Stimulated activated naive CD8-positive, alpha-beta T cell treated with anti-CD3 and anti-CD28 coated beads, Interleukin-15, Interleukin-2, amounts not matched to agents 100 ng/mL and 50 ng/mL, for 24 hours (primary cell): ENCODE measurements at regions not wholly inside any gene's neighbourhood (a gene's known extent, or its start where the extent isn't known, plus 50 kb on each side); places are given as distances from the start of the nearest gene placed in this dataset.

ENCODE experiments used
- H3K27ac Mint-ChIP-seq: one replicate; pipeline ENCODE4 v1.8.0; 2021; ENCODE audit warnings: mild to moderate bottlenecking, mixed read lengths
- H3K27me3 Mint-ChIP-seq: one replicate; pipeline ENCODE4 v1.8.0; 2021; ENCODE audit warnings: mixed read lengths
- H3K36me3 Mint-ChIP-seq: one replicate; pipeline ENCODE4 v1.8.0; 2021; ENCODE audit warnings: low read depth, mixed read lengths
- H3K4me1 Mint-ChIP-seq: one replicate; pipeline ENCODE4 v1.8.0; 2021; ENCODE audit warnings: low read depth, mixed read lengths
- H3K4me3 Mint-ChIP-seq: one replicate; pipeline ENCODE4 v1.8.0; 2021; ENCODE audit warnings: mild to moderate bottlenecking, mixed read lengths
- H3K9me3 Mint-ChIP-seq: one replicate; pipeline ENCODE4 v1.8.0; 2021; ENCODE audit warnings: mixed read lengths

DNA sequence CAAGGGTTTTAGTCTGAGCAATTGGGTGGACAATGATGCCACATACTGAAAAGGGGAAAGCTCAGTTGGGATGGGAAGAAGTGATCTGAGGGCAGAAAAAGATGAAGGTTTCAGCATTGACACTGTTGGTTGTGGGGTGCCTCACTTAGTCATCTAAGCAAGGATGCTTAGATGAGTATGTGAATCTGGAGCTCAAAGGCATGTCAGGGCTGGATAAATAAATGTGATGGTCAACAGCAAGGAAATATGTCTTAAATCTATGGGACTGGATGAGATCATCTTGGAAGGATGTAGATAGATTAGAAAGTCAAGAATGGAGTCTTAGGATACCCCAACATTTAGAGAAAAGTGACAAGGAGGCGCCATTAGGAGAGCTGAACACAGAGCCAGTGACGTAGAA is 114.6 kb downstream of the ZBTB18 start:
- no peaks in the 10 kb centered on the region for H3K4me1 Mint-ChIP-seq
- H3K36me3 Mint-ChIP-seq, result no peaks in the 10 kb centered on the region
- H3K27me3 Mint-ChIP-seq, result no peaks in the 10 kb centered on the region
- H3K4me3 Mint-ChIP-seq, result no peak overlapping the region
- no peak overlapping the region for H3K27ac Mint-ChIP-seq
- no peaks in the 10 kb centered on the region for H3K9me3 Mint-ChIP-seq

- no peak overlapping the region for H3K4me3 Mint-ChIP-seq
- H3K4me1 Mint-ChIP-seq, result no peaks in the 10 kb centered on the region
- H3K9me3 Mint-ChIP-seq, result no peaks in the 10 kb centered on the region
- H3K27ac Mint-ChIP-seq, result no peak overlapping the region
- no peaks in the 10 kb centered on the region for H3K36me3 Mint-ChIP-seq
- no peaks in the 10 kb centered on the region for H3K27me3 Mint-ChIP-seq
Observed at GRCh38 chr1:244171241-244171985, 120.3 kb downstream of the ZBTB18 start.

DNA sequence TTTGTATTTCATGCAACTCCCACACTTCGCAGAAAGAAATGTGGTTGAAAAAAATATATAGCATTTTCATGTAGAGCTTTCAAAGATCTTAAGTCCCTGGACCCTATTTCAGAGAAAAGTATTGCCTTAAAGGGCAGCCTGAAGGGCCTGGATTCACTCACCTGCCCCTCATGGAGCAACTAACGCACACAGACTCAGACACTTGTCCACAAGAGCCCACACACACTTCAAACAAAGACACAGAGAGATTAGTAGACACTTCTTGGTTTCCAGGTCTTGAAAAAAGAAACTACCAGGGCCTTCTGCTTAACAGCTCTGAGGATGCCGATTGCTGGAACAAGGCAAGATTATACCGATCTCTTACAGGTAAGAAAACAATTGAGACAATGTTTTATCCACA is 122.2 kb downstream of the ZBTB18 start:
- Mint-ChIP-seq H3K4me1 (no peaks in the 10 kb centered on the region), H3K4me3 (no peak overlapping the region), H3K9me3 (no peaks in the 10 kb centered on the region), H3K36me3 (no peaks in the 10 kb centered on the region), H3K27me3 (peaks cover 5% of the 10 kb centered on the region), H3K27ac (no peak overlapping the region)

GRCh38 chr1:244173769-244174168 is 122.7 kb downstream of the ZBTB18 start:
- no peaks in the 10 kb centered on the region for H3K9me3 Mint-ChIP-seq

GRCh38 chr1:244174922-244175521 is 123.9 kb downstream of the ZBTB18 start:
- H3K4me3 Mint-ChIP-seq, result no peak overlapping the region

More at GRCh38 chr1:244173769-244174168, 122.7 kb downstream of the ZBTB18 start:
- H3K4me1 Mint-ChIP-seq, result no peaks in the 10 kb centered on the region
- no peak overlapping the region for H3K27ac Mint-ChIP-seq
- no peak overlapping the region for H3K4me3 Mint-ChIP-seq
- H3K27me3 Mint-ChIP-seq, result peaks cover 5% of the 10 kb centered on the region
- no peaks in the 10 kb centered on the region for H3K36me3 Mint-ChIP-seq

DNA sequence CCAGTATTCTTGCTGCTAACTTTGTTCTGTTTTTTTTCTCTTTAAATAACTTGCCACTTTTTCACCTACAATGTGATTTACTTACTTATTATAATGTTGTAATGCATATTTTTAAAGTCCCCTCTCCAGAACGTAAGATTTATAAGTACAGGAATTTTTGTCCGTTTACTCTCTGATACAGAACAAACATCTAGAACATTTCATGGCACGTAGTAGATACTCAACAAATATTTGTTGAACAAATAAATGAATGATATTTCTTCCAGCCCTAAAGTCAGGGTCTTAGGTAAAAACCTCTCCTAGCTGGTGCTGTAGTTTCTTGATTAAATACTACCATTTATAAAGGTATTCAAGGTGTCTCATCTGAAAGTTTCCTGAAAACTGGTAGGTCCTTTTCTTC is 125.1 kb downstream of the ZBTB18 start:
- no peaks in the 10 kb centered on the region for H3K4me1 Mint-ChIP-seq
- H3K9me3 Mint-ChIP-seq, result no peaks in the 10 kb centered on the region
- no peak overlapping the region for H3K4me3 Mint-ChIP-seq
- H3K27ac Mint-ChIP-seq, result no peak overlapping the region
- peaks cover 5% of the 10 kb centered on the region for H3K27me3 Mint-ChIP-seq
- no peaks in the 10 kb centered on the region for H3K36me3 Mint-ChIP-seq

More at GRCh38 chr1:244174922-244175521, 123.9 kb downstream of the ZBTB18 start:
- Mint-ChIP-seq H3K27me3 (peaks cover 5% of the 10 kb centered on the region), H3K4me1 (no peaks in the 10 kb centered on the region), H3K36me3 (no peaks in the 10 kb centered on the region), H3K9me3 (no peaks in the 10 kb centered on the region), H3K27ac (no peak overlapping the region)

- no peaks in the 10 kb centered on the region for H3K36me3 Mint-ChIP-seq
- H3K4me3 Mint-ChIP-seq, result no peak overlapping the region
- peaks cover 5% of the 10 kb centered on the region for H3K27me3 Mint-ChIP-seq
Observed at GRCh38 chr1:244180256-244180655, 129.2 kb downstream of the ZBTB18 start.

GRCh38 chr1:244181867-244182266 is 130.8 kb downstream of the ZBTB18 start:
- no peaks in the 10 kb centered on the region for H3K9me3 Mint-ChIP-seq
- no peaks in the 10 kb centered on the region for H3K36me3 Mint-ChIP-seq
- no peak overlapping the region for H3K27ac Mint-ChIP-seq

More at GRCh38 chr1:244180256-244180655, 129.2 kb downstream of the ZBTB18 start:
- Mint-ChIP-seq H3K9me3 (no peaks in the 10 kb centered on the region), H3K4me1 (no peaks in the 10 kb centered on the region), H3K27ac (no peak overlapping the region)

GRCh38 chr1:244183037-244183436 is 132.0 kb downstream of the ZBTB18 start:
- no peak overlapping the region for H3K4me3 Mint-ChIP-seq
- H3K27ac Mint-ChIP-seq, result no peak overlapping the region
- H3K36me3 Mint-ChIP-seq, result no peaks in the 10 kb centered on the region
- no peaks in the 10 kb centered on the region for H3K9me3 Mint-ChIP-seq
- no peaks in the 10 kb centered on the region for H3K27me3 Mint-ChIP-seq
- no peaks in the 10 kb centered on the region for H3K4me1 Mint-ChIP-seq

More at GRCh38 chr1:244181867-244182266, 130.8 kb downstream of the ZBTB18 start:
- Mint-ChIP-seq H3K4me3 (no peak overlapping the region), H3K4me1 (no peaks in the 10 kb centered on the region), H3K27me3 (peaks cover 5% of the 10 kb centered on the region)

DNA sequence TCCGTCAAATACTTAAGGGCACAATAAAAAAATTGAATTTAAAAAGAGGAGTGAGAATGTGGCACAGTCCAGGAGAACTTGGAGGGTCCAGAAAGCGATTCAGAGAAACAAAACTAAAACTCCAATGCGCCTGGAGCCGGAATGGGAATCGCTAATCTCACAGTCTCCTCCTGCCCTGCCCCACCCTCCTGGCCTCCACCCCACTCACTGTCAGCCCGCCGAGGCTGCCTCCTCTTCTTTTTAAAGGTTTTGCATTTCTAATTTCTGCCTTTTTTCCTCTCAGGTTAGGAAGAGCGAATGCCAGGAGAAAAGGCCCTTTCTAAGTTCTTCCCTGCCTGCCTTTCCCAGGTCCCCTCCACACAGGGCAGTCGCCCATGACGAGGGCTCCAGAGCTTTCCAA is 135.3 kb downstream of the ZBTB18 start:
- peaks cover 4% of the 10 kb centered on the region for H3K27me3 Mint-ChIP-seq
- H3K9me3 Mint-ChIP-seq, result peaks cover 5% of the 10 kb centered on the region
- no peaks in the 10 kb centered on the region for H3K36me3 Mint-ChIP-seq
- no peaks in the 10 kb centered on the region for H3K4me1 Mint-ChIP-seq
- H3K4me3 Mint-ChIP-seq, result no peak overlapping the region
- H3K27ac Mint-ChIP-seq, result no peak overlapping the region

DNA sequence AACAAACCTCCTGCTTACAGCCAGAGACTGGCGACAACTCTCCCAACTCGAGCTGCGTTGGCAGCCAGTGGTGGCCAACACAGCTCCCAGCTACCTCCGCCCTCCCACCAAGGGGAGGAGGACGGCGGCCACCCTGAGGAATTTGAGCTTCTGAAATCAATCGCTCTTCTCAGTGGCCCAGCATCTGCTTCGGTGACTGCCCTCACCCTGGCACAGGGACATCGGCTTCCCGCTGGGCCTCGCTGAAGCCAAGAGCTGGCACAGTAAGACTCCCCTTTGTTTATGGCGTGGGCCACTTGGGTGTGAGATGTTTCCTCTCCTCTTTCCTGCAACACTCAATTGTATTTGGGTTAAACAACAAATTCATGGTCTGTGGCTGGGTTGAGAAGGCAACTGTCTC is 136.2 kb downstream of the ZBTB18 start:
- H3K36me3 Mint-ChIP-seq, result no peaks in the 10 kb centered on the region
- peaks cover 5% of the 10 kb centered on the region for H3K9me3 Mint-ChIP-seq
- no peaks in the 10 kb centered on the region for H3K4me1 Mint-ChIP-seq
- peaks cover 4% of the 10 kb centered on the region for H3K27me3 Mint-ChIP-seq
- no peak overlapping the region for H3K27ac Mint-ChIP-seq
- H3K4me3 Mint-ChIP-seq, result no peak overlapping the region

GRCh38 chr1:244191581-244191980 is 140.5 kb downstream of the ZBTB18 start:
- Mint-ChIP-seq H3K27me3 (peaks cover 7% of the 10 kb centered on the region), H3K9me3 (peaks cover 5% of the 10 kb centered on the region), H3K27ac (no peak overlapping the region), H3K36me3 (no peaks in the 10 kb centered on the region), H3K4me3 (no peak overlapping the region), H3K4me1 (no peaks in the 10 kb centered on the region)

- Mint-ChIP-seq H3K36me3 (no peaks in the 10 kb centered on the region), H3K27ac (no peak overlapping the region), H3K4me3 (no peak overlapping the region), H3K27me3 (peaks cover 7% of the 10 kb centered on the region), H3K4me1 (no peaks in the 10 kb centered on the region), H3K9me3 (peaks cover 5% of the 10 kb centered on the region)
Observed at GRCh38 chr1:244192325-244192724, 141.2 kb downstream of the ZBTB18 start.

GRCh38 chr1:244196571-244197285 is 145.6 kb downstream of the ZBTB18 start:
- Mint-ChIP-seq H3K36me3 (no peaks in the 10 kb centered on the region), H3K27ac (no peak overlapping the region), H3K4me3 (no peak overlapping the region), H3K9me3 (no peaks in the 10 kb centered on the region), H3K27me3 (peaks cover 3% of the 10 kb centered on the region), H3K4me1 (no peaks in the 10 kb centered on the region)

GRCh38 chr1:244197851-244198375 is 146.8 kb downstream of the ZBTB18 start:
- H3K4me3 Mint-ChIP-seq, result no peak overlapping the region
- H3K4me1 Mint-ChIP-seq, result no peaks in the 10 kb centered on the region
- H3K36me3 Mint-ChIP-seq, result no peaks in the 10 kb centered on the region
- H3K27ac Mint-ChIP-seq, result no peak overlapping the region
- peaks cover 3% of the 10 kb centered on the region for H3K27me3 Mint-ChIP-seq
- H3K9me3 Mint-ChIP-seq, result no peaks in the 10 kb centered on the region
